ENCODE measurements at regions not wholly inside any gene's neighbourhood (a gene's known extent, or its start where the extent isn't known, plus 50 kb on each side); places are given as distances from the start of the nearest gene placed in this dataset.

DNA sequence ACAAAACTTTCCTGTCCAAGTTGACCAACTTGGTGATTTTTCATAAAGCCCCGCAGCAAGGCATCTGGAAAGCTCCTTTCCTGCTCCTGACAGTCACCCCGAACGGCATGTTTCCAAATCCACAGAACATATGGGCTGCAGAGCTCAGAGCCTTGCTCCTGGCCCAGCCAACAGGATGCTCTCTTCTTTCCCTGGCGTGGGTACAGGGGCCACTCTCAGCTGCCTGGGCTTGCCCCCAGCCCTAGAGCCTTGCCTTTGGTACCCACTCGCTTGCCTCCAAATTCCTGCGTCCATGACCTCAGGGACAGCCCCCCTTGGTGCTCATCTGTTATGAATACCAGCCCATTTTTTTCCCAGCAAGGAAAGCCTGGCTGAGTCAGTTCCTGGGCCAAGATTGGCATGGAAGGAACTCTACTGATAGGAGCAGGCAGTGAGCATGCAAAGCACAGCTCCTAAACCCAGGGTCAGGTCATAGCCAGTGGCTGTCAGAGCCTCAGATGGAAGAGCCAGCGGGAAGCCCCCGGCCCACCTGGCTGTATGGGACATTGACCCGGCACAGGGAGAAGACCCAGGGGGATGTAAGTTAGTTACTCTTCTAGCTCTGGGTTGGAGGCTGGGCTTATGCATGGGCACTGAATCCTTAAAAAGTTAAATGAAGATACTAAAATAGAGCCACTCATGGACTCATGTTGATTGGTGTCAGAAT is 105.3 kb upstream of the RTL1 start:
- Histone ChIP-seq H3K36me3 (no peaks in the 10 kb centered on the region), H3K27me3 (peaks cover 20% of the 10 kb centered on the region), H3K4me1 (ENCODE audit: control insufficient read depth in 1 of 2, insufficient read depth in 1 of 2, low read depth in 1 of 2, low read length in 1 of 2) (peaks cover 20 to 26% of the 10 kb centered on the region in 2 experiments), H3K9me3 (no peaks in the 10 kb centered on the region), H3K27ac (no peak overlapping the region), H3K4me3 (ENCODE audit: low read depth in 1 of 2, low read length in 1 of 2) (no peak overlapping the region)
- TF ChIP-seq, protein P1, sequence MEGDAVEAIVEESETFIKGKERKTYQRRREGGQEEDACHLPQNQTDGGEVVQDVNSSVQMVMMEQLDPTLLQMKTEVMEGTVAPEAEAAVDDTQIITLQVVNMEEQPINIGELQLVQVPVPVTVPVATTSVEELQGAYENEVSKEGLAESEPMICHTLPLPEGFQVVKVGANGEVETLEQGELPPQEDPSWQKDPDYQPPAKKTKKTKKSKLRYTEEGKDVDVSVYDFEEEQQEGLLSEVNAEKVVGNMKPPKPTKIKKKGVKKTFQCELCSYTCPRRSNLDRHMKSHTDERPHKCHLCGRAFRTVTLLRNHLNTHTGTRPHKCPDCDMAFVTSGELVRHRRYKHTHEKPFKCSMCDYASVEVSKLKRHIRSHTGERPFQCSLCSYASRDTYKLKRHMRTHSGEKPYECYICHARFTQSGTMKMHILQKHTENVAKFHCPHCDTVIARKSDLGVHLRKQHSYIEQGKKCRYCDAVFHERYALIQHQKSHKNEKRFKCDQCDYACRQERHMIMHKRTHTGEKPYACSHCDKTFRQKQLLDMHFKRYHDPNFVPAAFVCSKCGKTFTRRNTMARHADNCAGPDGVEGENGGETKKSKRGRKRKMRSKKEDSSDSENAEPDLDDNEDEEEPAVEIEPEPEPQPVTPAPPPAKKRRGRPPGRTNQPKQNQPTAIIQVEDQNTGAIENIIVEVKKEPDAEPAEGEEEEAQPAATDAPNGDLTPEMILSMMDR (IDR thresholded peaks at IDR 0.05), result no peak

DNA sequence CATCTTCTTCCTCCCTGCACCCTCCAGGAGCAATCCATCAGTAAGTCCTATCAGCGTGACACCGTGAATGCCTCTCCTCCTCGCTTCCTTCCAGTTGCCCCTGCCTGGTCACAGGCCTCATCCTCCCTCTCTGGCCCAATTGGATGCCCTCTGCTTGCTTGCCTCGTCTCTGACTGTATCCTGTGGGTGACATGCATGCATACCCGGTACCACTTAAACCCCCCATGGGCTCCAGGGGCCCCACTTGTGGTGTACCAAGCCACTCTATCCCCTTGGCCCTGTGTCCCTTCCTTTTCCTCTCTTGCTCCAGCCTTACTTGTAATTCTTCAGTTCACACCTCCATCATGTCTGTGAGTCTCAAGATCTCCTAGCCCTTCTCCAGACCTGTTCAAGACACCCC is 106.0 kb upstream of the RTL1 start:
- TF ChIP-seq, protein P1 (IDR thresholded peaks at IDR 0.05), result no peak
- Histone ChIP-seq H3K4me1 (ENCODE audit: control insufficient read depth in 1 of 2, insufficient read depth in 1 of 2, low read depth in 1 of 2, low read length in 1 of 2) (peaks cover 18 to 19% of the 10 kb centered on the region in 2 experiments), H3K9me3 (no peaks in the 10 kb centered on the region), H3K4me3 (ENCODE audit: low read depth in 1 of 2, low read length in 1 of 2) (no peak overlapping the region), H3K27me3 (peaks cover 20% of the 10 kb centered on the region), H3K27ac (no peak overlapping the region), H3K36me3 (no peaks in the 10 kb centered on the region)

DNA sequence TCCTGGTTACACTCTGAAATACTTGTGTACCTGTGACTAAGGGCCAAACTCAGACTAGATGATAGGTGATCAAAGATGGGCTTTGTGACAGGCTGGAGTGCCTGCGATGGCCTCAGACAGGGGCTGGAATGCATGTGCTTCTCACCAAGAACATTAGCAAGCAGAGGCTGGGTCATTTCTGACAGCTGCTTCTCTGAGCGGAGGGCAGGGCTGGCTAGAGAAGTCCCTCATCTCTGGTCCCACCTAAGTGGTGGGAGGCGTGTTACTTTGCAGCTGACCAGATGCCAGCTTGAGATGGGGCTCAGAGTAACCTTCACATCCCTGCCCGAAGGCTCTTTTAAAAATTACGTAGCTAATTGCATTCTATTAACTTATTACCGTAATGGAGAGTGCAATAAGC is 106.8 kb upstream of the RTL1 start:
- Histone ChIP-seq H3K36me3 (no peaks in the 10 kb centered on the region), H3K4me3 (ENCODE audit: low read depth in 1 of 2, low read length in 1 of 2) (no peak overlapping the region), H3K9me3 (no peaks in the 10 kb centered on the region), H3K4me1 (ENCODE audit: control insufficient read depth in 1 of 2, insufficient read depth in 1 of 2, low read depth in 1 of 2, low read length in 1 of 2) (peaks cover 11% of the 10 kb centered on the region in 2 experiments), H3K27ac (no peak overlapping the region), H3K27me3 (peaks cover 22% of the 10 kb centered on the region)
- TF ChIP-seq, protein P1 (IDR thresholded peaks at IDR 0.05), result no peak

DNA sequence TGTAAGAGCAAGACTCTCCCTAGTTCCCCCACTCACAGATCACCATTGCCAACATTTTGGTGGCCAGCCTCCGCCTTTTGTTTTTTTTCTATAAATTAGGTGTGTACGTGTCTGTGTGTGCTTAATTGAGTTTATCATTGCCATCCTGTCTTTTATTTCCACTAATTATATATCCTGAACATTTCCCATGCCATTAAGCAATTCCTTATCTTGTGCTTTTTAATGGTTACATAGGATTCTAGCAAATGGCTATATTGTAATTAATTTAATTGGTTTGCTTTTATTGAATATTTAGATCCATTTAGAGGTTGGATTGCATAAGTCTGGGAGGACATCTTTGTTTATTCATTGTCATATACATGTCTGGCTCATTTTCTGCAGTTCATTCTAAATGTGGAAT is 107.3 kb upstream of the RTL1 start:
- Histone ChIP-seq H3K36me3 (no peaks in the 10 kb centered on the region), H3K27ac (no peak overlapping the region), H3K27me3 (peaks cover 25% of the 10 kb centered on the region), H3K9me3 (no peaks in the 10 kb centered on the region), H3K4me3 (ENCODE audit: low read depth in 1 of 2, low read length in 1 of 2) (no peak overlapping the region), H3K4me1 (ENCODE audit: control insufficient read depth in 1 of 2, insufficient read depth in 1 of 2, low read depth in 1 of 2, low read length in 1 of 2) (peaks cover 5 to 6% of the 10 kb centered on the region in 2 experiments)
- TF ChIP-seq, protein P1 (IDR thresholded peaks at IDR 0.05), result no peak

DNA sequence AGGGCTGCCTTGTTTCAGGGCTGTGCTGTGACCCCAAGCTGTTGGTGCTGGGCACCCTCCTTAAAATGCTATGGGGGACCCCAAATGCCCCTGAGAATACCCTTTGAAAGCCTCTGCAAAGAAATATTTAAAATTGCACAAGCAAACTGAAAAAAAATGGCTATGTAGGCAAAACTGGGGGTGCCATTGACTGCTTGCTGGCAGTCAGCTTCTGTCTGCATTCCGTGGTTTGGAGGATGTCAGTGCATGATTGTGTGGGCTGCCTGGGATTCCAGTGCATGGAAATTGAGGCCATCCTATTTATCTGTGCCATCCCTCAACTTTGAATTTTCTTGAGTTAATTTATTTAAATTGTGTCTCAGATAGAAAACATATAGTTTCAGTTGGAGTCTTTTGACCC is 113.7 kb upstream of the RTL1 start:
- Histone ChIP-seq H3K4me1 (ENCODE audit: control insufficient read depth in 1 of 2, insufficient read depth in 1 of 2, low read depth in 1 of 2, low read length in 1 of 2) (no peaks in the 10 kb centered on the region), H3K4me3 (ENCODE audit: low read depth in 1 of 2, low read length in 1 of 2) (no peak overlapping the region), H3K9me3 (no peaks in the 10 kb centered on the region), H3K27me3 (peaks cover 5% of the 10 kb centered on the region), H3K27ac (no peak overlapping the region), H3K36me3 (no peaks in the 10 kb centered on the region)
- TF ChIP-seq, protein P1 (IDR thresholded peaks at IDR 0.05), result no peak
